A673 (cell line): ENCODE measurements at regions not wholly inside any gene's neighbourhood (a gene's known extent, or its start where the extent isn't known, plus 50 kb on each side); places are given as distances from the start of the nearest gene placed in this dataset.

Experiments used
- BruUV-seq: library from RNA; stranded (reverse); fragments of 400-500 nt; replicated peaks from 2 replicates; lab custom pipeline; 2021; lab: Mats Ljungman, UMichigan
- CTCF ChIA-PET: fragments of 300-600 bp; sonication (Branson Sonifier 250); formaldehyde crosslinking; loops from one replicate; lab custom pipeline; 2022; ENCODE audit warnings: antibody characterized with exemption; lab: Charles Lee
- POLR2A ChIA-PET: fragments of 300-600 bp; sonication (Branson Sonifier 250); formaldehyde crosslinking; loops from one replicate; lab custom pipeline; 2022; ENCODE audit warnings: antibody characterized with exemption; ENCODE audit not compliant: low non-redundant PET; lab: Charles Lee
- DNase-seq: peaks from one replicate; pipeline ENCODE4 v3.0.0-alpha.2; 2015; ENCODE audit warnings: low spot score
- H3K27ac ChIP-seq: fragments of 200-600 bp; sonication (generic); 2 replicates; pipeline ENCODE4 v1.5.1; 2016; ENCODE audit warnings: mixed run types, low read depth, mild to moderate bottlenecking, mixed read lengths, antibody characterized with exemption, low read length; ENCODE audit not compliant: poor library complexity, severe bottlenecking
- H3K27me3 ChIP-seq: fragments of 200-600 bp; sonication (generic); replicated peaks from 2 replicates; pipeline ENCODE4 v1.6.1; 2017; ENCODE audit warnings: mixed run types, low read depth, mild to moderate bottlenecking, mixed read lengths, antibody characterized with exemption, low read length; ENCODE audit not compliant: insufficient read depth, poor library complexity
- H3K36me3 ChIP-seq: fragments of 200-600 bp; sonication (generic); 2 replicates; pipeline ENCODE4 v1.6.1; 2016; ENCODE audit warnings: mixed run types, mild to moderate bottlenecking, mixed read lengths, antibody characterized with exemption, low read length; ENCODE audit not compliant: insufficient read depth, poor library complexity, severe bottlenecking
- H3K4me1 ChIP-seq: fragments of 200-600 bp; sonication (generic); 2 replicates; pipeline ENCODE4 v1.6.1; 2017; ENCODE audit warnings: mixed run types, mild to moderate bottlenecking, mixed read lengths, antibody characterized with exemption, low read length; ENCODE audit not compliant: insufficient read depth, poor library complexity, severe bottlenecking
- H3K4me3 ChIP-seq: fragments of 200-600 bp; sonication (generic); 2 replicates; pipeline ENCODE4 v1.5.1; 2016; ENCODE audit warnings: low read depth, mixed run types, mild to moderate bottlenecking, mixed read lengths, low read length; ENCODE audit not compliant: poor library complexity, severe bottlenecking
- H3K9me3 ChIP-seq: fragments of 200-600 bp; sonication (generic); 2 replicates; pipeline ENCODE4 v1.6.1; 2016; ENCODE audit warnings: mixed run types, low read depth, mild to moderate bottlenecking, mixed read lengths, antibody characterized with exemption, low read length; ENCODE audit not compliant: poor library complexity, severe bottlenecking
- CTCF ChIP-seq: fragments of 300-800, 200-600 bp; sonication (generic); conservative IDR thresholded peaks from 2 replicates; pipeline ENCODE4 v1.5.1; 2017; ENCODE audit warnings: low read depth, mild to moderate bottlenecking, antibody characterized with exemption, low read length, moderate library complexity, mixed read lengths
- EZH2 ChIP-seq: fragments of 200-600 bp; sonication (generic); IDR thresholded peaks from 2 replicates; pipeline ENCODE4 v1.6.1; 2017; ENCODE audit warnings: borderline replicate concordance, low read depth, mild to moderate bottlenecking, mixed read lengths, antibody characterized with exemption, low read length; ENCODE audit not compliant: poor library complexity, severe bottlenecking
- intact Hi-C: fragments of 100-400 bp; cut with micrococcal nuclease; formaldehyde crosslinking; loops from one replicate; pipeline ENCODE4 v1.10.0; 2022; ENCODE audit not compliant: unreplicated experiment

GRCh38 chr9:16092142-16093091 is 539.6 kb downstream of the CCDC171 start:
- CTCF ChIA-PET: no interaction called here

GRCh38 chr9:16098306-16098705 is 545.5 kb downstream of the CCDC171 start:
- no peak for DNase-seq

More at GRCh38 chr9:16092142-16093091, 539.6 kb downstream of the CCDC171 start:
- no peak for DNase-seq
- no peaks in the 10 kb centered on the region for H3K9me3 ChIP-seq
- H3K27ac ChIP-seq: no peak overlapping the region
- BruUV-seq: no TSS peak
- H3K27me3 ChIP-seq: no peaks in the 10 kb centered on the region
- POLR2A ChIA-PET: no interaction called here
- intact Hi-C loops: no loop called here
- no peak overlapping the region for H3K4me3 ChIP-seq
- no peaks in the 10 kb centered on the region for H3K36me3 ChIP-seq
- no peaks in the 10 kb centered on the region for H3K4me1 ChIP-seq
- TF ChIP-seq EZH2: no peak
- TF ChIP-seq CTCF: no peak

More at GRCh38 chr9:16098306-16098705, 545.5 kb downstream of the CCDC171 start:
- Histone ChIP-seq H3K9me3 (no peaks in the 10 kb centered on the region), H3K4me1 (peaks cover under 1% of the 10 kb centered on the region), H3K4me3 (no peak overlapping the region), H3K36me3 (no peaks in the 10 kb centered on the region), H3K27ac (no peak overlapping the region), H3K27me3 (no peaks in the 10 kb centered on the region)
- POLR2A ChIA-PET: no interaction called here
- no TSS peak for BruUV-seq
- TF ChIP-seq CTCF (no peak), EZH2 (no peak)
- intact Hi-C loops: no loop called here
- CTCF ChIA-PET: no interaction called here
